Liver (tissue), 8 donors: ENCODE measurements at regions not wholly inside any gene's neighbourhood (a gene's known extent, or its start where the extent isn't known, plus 50 kb on each side); places are given as distances from the start of the nearest gene placed in this dataset.

ENCODE experiments used
- DNase-seq: peaks from one replicate; pipeline ENCODE4 v3.0.0-alpha.2; 2017; ENCODE audit warnings: low spot score
- H3K27ac ChIP-seq, 2 donors: one replicate each; pipeline ENCODE4 v1.7.0; 2013; ENCODE audit warnings: inconsistent platforms in 2 of 2, low read length in 2 of 2, control low read depth in 1 of 2, low read depth in 1 of 2, mild to moderate bottlenecking in 1 of 2
- H3K27me3 ChIP-seq, 4 donors: one replicate each; pipeline versions ENCODE4 v1.6.1 to v1.7.0; 2013; ENCODE audit warnings: low read length in 3 of 4, inconsistent platforms in 1 of 4, mild to moderate bottlenecking in 1 of 4, moderate library complexity in 1 of 4; ENCODE audit not compliant: control insufficient read depth in 4 of 4, insufficient read depth in 4 of 4
- H3K36me3 ChIP-seq, 4 donors: one replicate each; pipeline versions ENCODE4 v1.6.1 to v1.7.0; 2013; ENCODE audit warnings: low read length in 3 of 4, mild to moderate bottlenecking in 3 of 4, low read depth in 1 of 4, moderate library complexity in 1 of 4; ENCODE audit not compliant: control insufficient read depth in 4 of 4, insufficient read depth in 3 of 4
- H3K4me1 ChIP-seq, 4 donors: one replicate each; pipeline versions ENCODE4 v1.6.1 to v1.7.0; 2013; ENCODE audit warnings: low read length in 3 of 4, mild to moderate bottlenecking in 3 of 4, moderate library complexity in 1 of 4; ENCODE audit not compliant: control insufficient read depth in 4 of 4, insufficient read depth in 4 of 4
- H3K4me3 ChIP-seq, 3 donors: one replicate each; pipeline versions ENCODE4 v1.6.1 to v1.7.0; 2013; ENCODE audit warnings: low read length in 3 of 3, control low read depth in 1 of 3, low read depth in 1 of 3, mild to moderate bottlenecking in 1 of 3
- H3K9ac ChIP-seq, 2 donors: one replicate each; pipeline ENCODE4 v1.7.0; 2013; ENCODE audit warnings: low read length in 2 of 2, mild to moderate bottlenecking in 2 of 2, moderate library complexity in 2 of 2, control low read depth in 1 of 2, low read depth in 1 of 2
- H3K9me3 ChIP-seq, 4 donors: one replicate each; pipeline versions ENCODE4 v1.6.1 to v1.7.0; 2013; ENCODE audit warnings: low read length in 3 of 4; ENCODE audit not compliant: control insufficient read depth in 4 of 4
- EGR1 ChIP-seq, 2 donors: IDR thresholded peaks; 2 replicates each; pipeline ENCODE4 v1.6.1; 2016 to 2018; ENCODE audit warnings: antibody characterized with exemption in 2 of 2, low read depth in 2 of 2
- FOXA1 ChIP-seq: IDR thresholded peaks from 2 replicates; pipeline ENCODE4 v1.6.1; 2016; ENCODE audit warnings: antibody characterized with exemption
- FOXA2 ChIP-seq: IDR thresholded peaks from 2 replicates; pipeline ENCODE4 v1.6.1; 2016; ENCODE audit warnings: antibody characterized with exemption
- GABPA ChIP-seq, 2 donors: IDR thresholded peaks in 1 of 2; conservative IDR thresholded peaks in 1 of 2; 2 replicates each; pipeline ENCODE4 v1.6.1; 2016; ENCODE audit warnings: antibody characterized with exemption in 2 of 2, mild to moderate bottlenecking in 1 of 2, moderate library complexity in 1 of 2
- HNF4G ChIP-seq: IDR thresholded peaks from 2 replicates; pipeline ENCODE4 v1.6.1; 2016; ENCODE audit warnings: antibody characterized with exemption
- JUND ChIP-seq, 2 donors: IDR thresholded peaks; 2 replicates each; pipeline ENCODE4 v1.6.1; 2016; ENCODE audit warnings: antibody characterized with exemption in 2 of 2
- NR2F2 ChIP-seq: IDR thresholded peaks from 2 replicates; pipeline ENCODE4 v1.6.1; 2016; ENCODE audit warnings: antibody characterized with exemption
- RAD21 ChIP-seq, 2 donors: IDR thresholded peaks; 2 replicates each; pipeline ENCODE4 v1.6.1; 2016; ENCODE audit warnings: antibody characterized with exemption in 2 of 2, mild to moderate bottlenecking in 2 of 2
- RXRA ChIP-seq, 2 donors: IDR thresholded peaks; 2 replicates each; pipeline ENCODE4 v1.6.1; 2017 to 2018; ENCODE audit warnings: antibody characterized with exemption in 2 of 2, mild to moderate bottlenecking in 1 of 2
- TAF1 ChIP-seq: conservative IDR thresholded peaks from 2 replicates; pipeline ENCODE4 v1.6.1; 2016; ENCODE audit warnings: antibody characterized with exemption, mild to moderate bottlenecking
- YY1 ChIP-seq: IDR thresholded peaks from 2 replicates; pipeline ENCODE4 v1.6.1; 2016; ENCODE audit warnings: antibody characterized with exemption, mild to moderate bottlenecking
- WGBS: extraction: QIAGEN DNeasy Blood & Tissue Kit; methylation state at CpG from one replicate; pipeline ENCODE4 v1.1.7; 2013; 5-methylcytosine and 5-hydroxymethylcytosine counted together
- TF ChIP-seq, protein P1 (sequence below): IDR thresholded peaks from 2 replicates; pipeline ENCODE4 v1.6.1; 2016; ENCODE audit warnings: antibody characterized with exemption, mild to moderate bottlenecking
- TF ChIP-seq, protein P2 (sequence below): IDR thresholded peaks from 2 replicates; pipeline ENCODE4 v1.6.1; 2016; ENCODE audit warnings: antibody characterized with exemption
- TF ChIP-seq, protein P3 (sequence below): fragments of 150-350 bp; IDR thresholded peaks from 2 replicates; pipeline ENCODE4 v1.5.1; 2017; ENCODE audit warnings: improper control_type of control experiment, low read depth, low read length; ENCODE audit not compliant: missing input control
- TF ChIP-seq, protein P4 (sequence below): IDR thresholded peaks from 2 replicates; pipeline ENCODE4 v1.6.1; 2016; ENCODE audit warnings: antibody characterized with exemption
- TF ChIP-seq, protein P5 (sequence below): IDR thresholded peaks from 2 replicates; pipeline ENCODE4 v1.6.1; 2016; ENCODE audit warnings: antibody characterized with exemption
- donor health status: healthy.
- donor health status: healthy.
- donor health status: healthy.
- donor health status: healthy.
- donor health status: healthy.

DNA sequence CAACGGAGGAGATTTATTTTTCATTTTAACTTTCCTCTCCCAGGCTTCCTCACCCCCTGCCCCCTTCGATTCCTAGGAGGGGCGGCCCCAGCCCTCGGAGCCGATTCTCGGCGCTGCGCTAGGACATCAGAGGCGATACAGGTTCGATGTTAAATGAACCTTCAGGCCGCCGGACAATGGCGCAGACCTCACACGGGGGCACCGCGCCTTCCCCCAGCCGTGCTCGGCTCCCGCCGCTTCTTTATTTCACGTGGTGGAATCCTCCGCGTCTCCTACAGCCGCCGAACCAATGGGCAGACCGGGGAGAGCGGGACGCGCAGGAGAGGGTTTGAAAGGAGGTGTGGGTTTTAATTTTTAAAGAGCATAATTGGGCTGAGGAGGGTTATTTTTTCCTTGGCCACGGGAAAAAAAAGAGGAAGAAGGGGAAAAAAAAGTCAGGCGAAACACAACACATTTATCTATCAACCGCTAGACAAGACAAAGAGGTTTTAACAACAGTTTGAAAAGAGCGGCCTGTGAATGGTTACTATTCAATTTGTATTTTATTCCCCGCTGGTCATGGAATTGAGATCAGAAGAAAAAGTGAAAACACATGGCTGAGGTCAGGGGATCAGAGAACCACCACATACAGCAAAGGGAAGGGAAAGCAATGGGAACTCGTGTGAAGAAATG, 126.8 kb downstream of the TMEM174 start:
- Histone ChIP-seq H3K9me3 (peaks cover 0 to 8% (median 0%) of the 10 kb centered on the region in 4 donors), H3K36me3 (no peaks in the 10 kb centered on the region), H3K27me3 (peaks cover 9 to 34% (median 21%) of the 10 kb centered on the region in 4 donors), H3K27ac (no peak overlapping the region), H3K9ac (no peak overlapping the region), H3K4me1 (peaks cover 7 to 18% (median 11%) of the 10 kb centered on the region in 4 donors), H3K4me3 (no peak overlapping the region)
- no peak for DNase-seq
- TF ChIP-seq JUND (IDR thresholded peaks at IDR 0.05), result no peak
- TF ChIP-seq RXRA (IDR thresholded peaks at IDR 0.05), result no peak
- TF ChIP-seq NR2F2, result no peak
- no peak for TF ChIP-seq FOXA1
- no peak for TF ChIP-seq YY1
- TF ChIP-seq EGR1 (IDR thresholded peaks at IDR 0.05; ENCODE audit: low read depth in 2 of 2), result no peak
- TF ChIP-seq, protein P1, sequence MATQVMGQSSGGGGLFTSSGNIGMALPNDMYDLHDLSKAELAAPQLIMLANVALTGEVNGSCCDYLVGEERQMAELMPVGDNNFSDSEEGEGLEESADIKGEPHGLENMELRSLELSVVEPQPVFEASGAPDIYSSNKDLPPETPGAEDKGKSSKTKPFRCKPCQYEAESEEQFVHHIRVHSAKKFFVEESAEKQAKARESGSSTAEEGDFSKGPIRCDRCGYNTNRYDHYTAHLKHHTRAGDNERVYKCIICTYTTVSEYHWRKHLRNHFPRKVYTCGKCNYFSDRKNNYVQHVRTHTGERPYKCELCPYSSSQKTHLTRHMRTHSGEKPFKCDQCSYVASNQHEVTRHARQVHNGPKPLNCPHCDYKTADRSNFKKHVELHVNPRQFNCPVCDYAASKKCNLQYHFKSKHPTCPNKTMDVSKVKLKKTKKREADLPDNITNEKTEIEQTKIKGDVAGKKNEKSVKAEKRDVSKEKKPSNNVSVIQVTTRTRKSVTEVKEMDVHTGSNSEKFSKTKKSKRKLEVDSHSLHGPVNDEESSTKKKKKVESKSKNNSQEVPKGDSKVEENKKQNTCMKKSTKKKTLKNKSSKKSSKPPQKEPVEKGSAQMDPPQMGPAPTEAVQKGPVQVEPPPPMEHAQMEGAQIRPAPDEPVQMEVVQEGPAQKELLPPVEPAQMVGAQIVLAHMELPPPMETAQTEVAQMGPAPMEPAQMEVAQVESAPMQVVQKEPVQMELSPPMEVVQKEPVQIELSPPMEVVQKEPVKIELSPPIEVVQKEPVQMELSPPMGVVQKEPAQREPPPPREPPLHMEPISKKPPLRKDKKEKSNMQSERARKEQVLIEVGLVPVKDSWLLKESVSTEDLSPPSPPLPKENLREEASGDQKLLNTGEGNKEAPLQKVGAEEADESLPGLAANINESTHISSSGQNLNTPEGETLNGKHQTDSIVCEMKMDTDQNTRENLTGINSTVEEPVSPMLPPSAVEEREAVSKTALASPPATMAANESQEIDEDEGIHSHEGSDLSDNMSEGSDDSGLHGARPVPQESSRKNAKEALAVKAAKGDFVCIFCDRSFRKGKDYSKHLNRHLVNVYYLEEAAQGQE, result no peak
- TF ChIP-seq, protein P2, sequence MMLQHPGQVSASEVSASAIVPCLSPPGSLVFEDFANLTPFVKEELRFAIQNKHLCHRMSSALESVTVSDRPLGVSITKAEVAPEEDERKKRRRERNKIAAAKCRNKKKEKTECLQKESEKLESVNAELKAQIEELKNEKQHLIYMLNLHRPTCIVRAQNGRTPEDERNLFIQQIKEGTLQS, result no peak
- TF ChIP-seq, protein P3, sequence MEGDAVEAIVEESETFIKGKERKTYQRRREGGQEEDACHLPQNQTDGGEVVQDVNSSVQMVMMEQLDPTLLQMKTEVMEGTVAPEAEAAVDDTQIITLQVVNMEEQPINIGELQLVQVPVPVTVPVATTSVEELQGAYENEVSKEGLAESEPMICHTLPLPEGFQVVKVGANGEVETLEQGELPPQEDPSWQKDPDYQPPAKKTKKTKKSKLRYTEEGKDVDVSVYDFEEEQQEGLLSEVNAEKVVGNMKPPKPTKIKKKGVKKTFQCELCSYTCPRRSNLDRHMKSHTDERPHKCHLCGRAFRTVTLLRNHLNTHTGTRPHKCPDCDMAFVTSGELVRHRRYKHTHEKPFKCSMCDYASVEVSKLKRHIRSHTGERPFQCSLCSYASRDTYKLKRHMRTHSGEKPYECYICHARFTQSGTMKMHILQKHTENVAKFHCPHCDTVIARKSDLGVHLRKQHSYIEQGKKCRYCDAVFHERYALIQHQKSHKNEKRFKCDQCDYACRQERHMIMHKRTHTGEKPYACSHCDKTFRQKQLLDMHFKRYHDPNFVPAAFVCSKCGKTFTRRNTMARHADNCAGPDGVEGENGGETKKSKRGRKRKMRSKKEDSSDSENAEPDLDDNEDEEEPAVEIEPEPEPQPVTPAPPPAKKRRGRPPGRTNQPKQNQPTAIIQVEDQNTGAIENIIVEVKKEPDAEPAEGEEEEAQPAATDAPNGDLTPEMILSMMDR, result no peak
- TF ChIP-seq, protein P4, sequence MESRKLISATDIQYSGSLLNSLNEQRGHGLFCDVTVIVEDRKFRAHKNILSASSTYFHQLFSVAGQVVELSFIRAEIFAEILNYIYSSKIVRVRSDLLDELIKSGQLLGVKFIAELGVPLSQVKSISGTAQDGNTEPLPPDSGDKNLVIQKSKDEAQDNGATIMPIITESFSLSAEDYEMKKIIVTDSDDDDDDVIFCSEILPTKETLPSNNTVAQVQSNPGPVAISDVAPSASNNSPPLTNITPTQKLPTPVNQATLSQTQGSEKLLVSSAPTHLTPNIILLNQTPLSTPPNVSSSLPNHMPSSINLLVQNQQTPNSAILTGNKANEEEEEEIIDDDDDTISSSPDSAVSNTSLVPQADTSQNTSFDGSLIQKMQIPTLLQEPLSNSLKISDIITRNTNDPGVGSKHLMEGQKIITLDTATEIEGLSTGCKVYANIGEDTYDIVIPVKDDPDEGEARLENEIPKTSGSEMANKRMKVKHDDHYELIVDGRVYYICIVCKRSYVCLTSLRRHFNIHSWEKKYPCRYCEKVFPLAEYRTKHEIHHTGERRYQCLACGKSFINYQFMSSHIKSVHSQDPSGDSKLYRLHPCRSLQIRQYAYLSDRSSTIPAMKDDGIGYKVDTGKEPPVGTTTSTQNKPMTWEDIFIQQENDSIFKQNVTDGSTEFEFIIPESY, result no peak
- TF ChIP-seq, protein P5, sequence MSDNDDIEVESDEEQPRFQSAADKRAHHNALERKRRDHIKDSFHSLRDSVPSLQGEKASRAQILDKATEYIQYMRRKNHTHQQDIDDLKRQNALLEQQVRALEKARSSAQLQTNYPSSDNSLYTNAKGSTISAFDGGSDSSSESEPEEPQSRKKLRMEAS, result no peak
- WGBS, result 7% methylated on average over 35 of the region's 35 CpGs

DNA sequence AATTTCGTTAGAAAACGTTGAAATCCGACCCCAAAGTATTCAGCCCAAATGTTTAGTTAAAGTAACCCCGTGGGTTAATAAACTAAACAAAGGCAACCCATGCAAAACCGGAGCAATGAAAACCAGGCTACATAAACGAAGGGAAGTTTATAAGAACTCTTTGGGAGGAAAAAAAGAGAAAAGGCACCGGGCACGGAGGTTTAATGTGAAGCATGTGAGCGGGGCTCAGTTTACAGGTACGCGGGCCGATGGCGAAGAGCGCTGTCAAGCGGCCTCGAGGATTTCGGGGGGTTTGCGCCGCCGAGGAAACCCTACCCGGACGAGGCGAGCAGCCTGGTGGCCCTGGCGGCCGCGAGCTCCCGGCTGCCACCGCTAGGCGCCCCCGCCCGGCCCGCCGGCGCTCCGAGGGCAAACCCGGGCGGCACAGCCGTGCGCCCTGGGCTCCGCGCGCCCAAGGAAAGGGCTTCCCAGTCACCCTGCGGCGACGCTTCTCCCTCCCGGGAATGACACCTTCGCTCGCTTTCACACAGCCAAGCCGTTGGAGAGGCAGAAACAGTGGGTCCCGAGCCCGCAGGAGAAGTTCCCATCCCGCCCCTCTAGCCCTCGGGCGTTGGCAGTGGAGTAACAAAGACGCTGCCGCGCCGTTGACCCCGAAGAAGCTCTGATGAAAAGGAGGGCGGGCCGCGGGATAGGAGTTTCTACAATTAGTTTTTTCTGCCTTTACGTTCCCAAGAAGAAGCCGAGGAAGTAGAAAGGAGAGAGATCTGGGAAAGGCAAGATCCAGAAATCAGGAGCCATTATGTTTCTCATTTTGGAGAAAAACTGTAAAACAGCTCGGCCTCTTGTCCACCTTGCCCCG, 126.0 kb downstream of the TMEM174 start:
- Histone ChIP-seq H3K4me3 (peak overlapping the region in 1 of 3 donors; percentile 1), H3K27me3 (peaks cover 8 to 32% (median 19%) of the 10 kb centered on the region in 4 donors), H3K9ac (no peak overlapping the region), H3K36me3 (no peaks in the 10 kb centered on the region), H3K27ac (no peak overlapping the region), H3K4me1 (peaks cover 7 to 18% (median 11%) of the 10 kb centered on the region in 4 donors), H3K9me3 (peaks cover 0 to 7% (median 0%) of the 10 kb centered on the region in 4 donors)
- no peak for DNase-seq
- 4% methylated on average over 66 of the region's 66 CpGs for WGBS
- no peak for TF ChIP-seq EGR1 (IDR thresholded peaks at IDR 0.05; ENCODE audit: low read depth in 2 of 2)
- no peak for TF ChIP-seq FOXA1
- TF ChIP-seq HNF4G, result no peak
- no peak for TF ChIP-seq TAF1
- TF ChIP-seq RAD21 (IDR thresholded peaks at IDR 0.05), result no peak
- TF ChIP-seq, protein P5, result no peak
- TF ChIP-seq GABPA (IDR thresholded peaks at IDR 0.05 in 1 of 2, conservative IDR thresholded peaks at IDR 0.05 in 1 of 2), result no peak
- TF ChIP-seq FOXA2, result no peak
- TF ChIP-seq NR2F2, result no peak
- no peak for TF ChIP-seq RXRA (IDR thresholded peaks at IDR 0.05)
- TF ChIP-seq, protein P3, result no peak
- TF ChIP-seq, protein P2, result no peak
